ENCODE measurements at regions not wholly inside any gene's neighbourhood (a gene's known extent, or its start where the extent isn't known, plus 50 kb on each side); places are given as distances from the start of the nearest gene placed in this dataset.

DNA sequence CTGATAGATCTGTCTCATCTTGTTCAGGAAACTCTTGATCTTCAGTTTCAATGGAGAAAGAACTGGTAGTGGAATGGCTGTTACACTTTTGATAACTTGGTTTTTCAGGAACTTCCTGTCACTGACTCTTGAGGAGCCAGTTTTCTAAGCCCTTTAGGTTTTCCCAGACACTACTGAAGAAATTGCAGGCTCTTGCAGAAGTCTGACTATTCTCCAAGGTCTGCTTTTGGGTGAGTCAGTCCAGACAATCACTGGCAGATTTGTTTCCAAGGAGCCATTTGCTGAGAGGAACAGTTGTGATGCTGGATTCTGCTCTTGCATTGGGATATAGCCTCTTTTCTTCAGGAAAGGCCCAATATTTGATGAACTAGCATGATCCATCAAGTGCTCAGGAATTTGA, 468.0 kb downstream of the FUT8 start:
- no peaks in the 10 kb centered on the region for H3K27me3 ChIP-seq (ENCODE audit: control insufficient read depth, insufficient read depth, low read length)
- intact Hi-C loops (cut with micrococcal nuclease) = no loop called here
- H3K9me3 ChIP-seq (ENCODE audit: control insufficient read depth, insufficient read depth, low read length) = no peaks in the 10 kb centered on the region
- no peak overlapping the region for H3K4me3 ChIP-seq (ENCODE audit: low read length)
- TF ChIP-seq, protein P1, sequence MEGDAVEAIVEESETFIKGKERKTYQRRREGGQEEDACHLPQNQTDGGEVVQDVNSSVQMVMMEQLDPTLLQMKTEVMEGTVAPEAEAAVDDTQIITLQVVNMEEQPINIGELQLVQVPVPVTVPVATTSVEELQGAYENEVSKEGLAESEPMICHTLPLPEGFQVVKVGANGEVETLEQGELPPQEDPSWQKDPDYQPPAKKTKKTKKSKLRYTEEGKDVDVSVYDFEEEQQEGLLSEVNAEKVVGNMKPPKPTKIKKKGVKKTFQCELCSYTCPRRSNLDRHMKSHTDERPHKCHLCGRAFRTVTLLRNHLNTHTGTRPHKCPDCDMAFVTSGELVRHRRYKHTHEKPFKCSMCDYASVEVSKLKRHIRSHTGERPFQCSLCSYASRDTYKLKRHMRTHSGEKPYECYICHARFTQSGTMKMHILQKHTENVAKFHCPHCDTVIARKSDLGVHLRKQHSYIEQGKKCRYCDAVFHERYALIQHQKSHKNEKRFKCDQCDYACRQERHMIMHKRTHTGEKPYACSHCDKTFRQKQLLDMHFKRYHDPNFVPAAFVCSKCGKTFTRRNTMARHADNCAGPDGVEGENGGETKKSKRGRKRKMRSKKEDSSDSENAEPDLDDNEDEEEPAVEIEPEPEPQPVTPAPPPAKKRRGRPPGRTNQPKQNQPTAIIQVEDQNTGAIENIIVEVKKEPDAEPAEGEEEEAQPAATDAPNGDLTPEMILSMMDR (IDR thresholded peaks at IDR 0.05) = no peak
- H3K36me3 ChIP-seq (ENCODE audit: control insufficient read depth, insufficient read depth, low read length) = no peaks in the 10 kb centered on the region
- ATAC-seq = no peak
- no peaks in the 10 kb centered on the region for H3K9me3 Mint-ChIP-seq
- no peak overlapping the region for H3K27ac ChIP-seq (ENCODE audit: low read length)
- peaks cover 11 to 17% of the 10 kb centered on the region in 2 donors for H3K4me1 Mint-ChIP-seq
- H3K4me1 ChIP-seq (ENCODE audit: control insufficient read depth, insufficient read depth, low read length) = peaks cover 6% of the 10 kb centered on the region
- H3K36me3 Mint-ChIP-seq = no peaks in the 10 kb centered on the region
- H3K4me3 Mint-ChIP-seq = no peak overlapping the region
- no peak for DNase-seq
- no peak overlapping the region for H3K27ac Mint-ChIP-seq
- no peaks in the 10 kb centered on the region for H3K27me3 Mint-ChIP-seq (ENCODE audit: low read depth in 2 of 2)

DNA sequence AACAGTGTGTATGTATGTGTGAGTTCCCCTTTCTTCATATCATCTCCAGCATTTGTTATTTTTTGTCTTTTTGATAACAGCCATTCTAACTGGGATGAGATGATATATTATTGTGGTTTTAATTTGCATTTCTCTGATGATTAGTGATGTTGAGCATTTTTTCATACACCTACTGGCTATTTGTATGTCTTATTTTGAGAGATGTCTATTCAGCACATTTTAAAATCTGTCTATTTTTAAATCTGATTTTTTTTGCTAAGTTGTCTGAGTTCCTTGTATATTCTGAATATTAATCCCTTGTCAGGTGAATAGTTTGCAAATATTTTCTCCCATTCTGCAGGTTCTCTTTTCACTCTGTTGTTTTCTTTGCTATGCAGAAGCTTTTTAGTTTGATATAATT, 469.1 kb downstream of the FUT8 start:
- Histone ChIP-seq H3K4me3 (ENCODE audit: low read length) (no peak overlapping the region), H3K36me3 (ENCODE audit: control insufficient read depth, insufficient read depth, low read length) (no peaks in the 10 kb centered on the region), H3K9me3 (ENCODE audit: control insufficient read depth, insufficient read depth, low read length) (no peaks in the 10 kb centered on the region), H3K27ac (ENCODE audit: low read length) (no peak overlapping the region), H3K27me3 (ENCODE audit: control insufficient read depth, insufficient read depth, low read length) (no peaks in the 10 kb centered on the region), H3K4me1 (ENCODE audit: control insufficient read depth, insufficient read depth, low read length) (peaks cover 6% of the 10 kb centered on the region)
- H3K9me3 Mint-ChIP-seq = no peaks in the 10 kb centered on the region
- H3K36me3 Mint-ChIP-seq = no peaks in the 10 kb centered on the region
- no peaks in the 10 kb centered on the region for H3K27me3 Mint-ChIP-seq (ENCODE audit: low read depth in 2 of 2)
- TF ChIP-seq, protein P1 (IDR thresholded peaks at IDR 0.05) = no peak
- H3K27ac Mint-ChIP-seq = no peak overlapping the region
- intact Hi-C loops (cut with micrococcal nuclease) = no loop called here
- no peak for ATAC-seq
- DNase-seq = no peak
- no peak overlapping the region for H3K4me3 Mint-ChIP-seq
- peaks cover 11 to 17% of the 10 kb centered on the region in 2 donors for H3K4me1 Mint-ChIP-seq

DNA sequence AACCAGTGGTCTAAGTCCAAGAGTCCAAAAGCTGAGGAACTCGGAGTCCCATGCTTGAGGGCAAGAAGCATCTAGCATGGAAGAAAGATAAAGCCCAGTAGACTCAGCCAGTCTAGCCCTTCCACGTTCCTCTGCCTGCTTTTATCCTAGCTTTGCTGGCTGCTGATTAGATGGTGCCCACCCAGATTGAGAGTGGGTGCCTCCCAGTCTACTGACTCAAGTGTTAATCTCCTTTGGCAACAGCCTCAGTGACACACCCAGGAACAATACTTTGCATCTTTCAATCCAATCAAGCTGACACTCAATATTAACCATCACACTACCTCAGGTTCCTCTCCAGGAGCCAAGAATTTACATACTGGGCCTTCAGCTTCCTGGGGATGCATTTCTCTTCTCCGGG, 476.1 kb downstream of the FUT8 start:
- Mint-ChIP-seq H3K36me3 (no peaks in the 10 kb centered on the region), H3K4me1 (peaks cover 0 to 4% of the 10 kb centered on the region in 2 donors), H3K27ac (no peak overlapping the region), H3K9me3 (no peaks in the 10 kb centered on the region), H3K4me3 (no peak overlapping the region), H3K27me3 (ENCODE audit: low read depth in 2 of 2) (peaks cover 0 to 2% of the 10 kb centered on the region in 2 donors)
- H3K27ac ChIP-seq (ENCODE audit: low read length) = no peak overlapping the region
- H3K9me3 ChIP-seq (ENCODE audit: control insufficient read depth, insufficient read depth, low read length) = no peaks in the 10 kb centered on the region
- no peaks in the 10 kb centered on the region for H3K4me1 ChIP-seq (ENCODE audit: control insufficient read depth, insufficient read depth, low read length)
- 59% methylated on average over 3 of the region's 3 CpGs for WGBS (ENCODE audit: insufficient coverage)
- no peaks in the 10 kb centered on the region for H3K36me3 ChIP-seq (ENCODE audit: control insufficient read depth, insufficient read depth, low read length)
- no peak for ATAC-seq
- intact Hi-C loops (cut with micrococcal nuclease) = no loop called here
- TF ChIP-seq, protein P1 (IDR thresholded peaks at IDR 0.05) = no peak
- no peak overlapping the region for H3K4me3 ChIP-seq (ENCODE audit: low read length)
- DNase-seq = no peak
- H3K27me3 ChIP-seq (ENCODE audit: control insufficient read depth, insufficient read depth, low read length) = no peaks in the 10 kb centered on the region

DNA sequence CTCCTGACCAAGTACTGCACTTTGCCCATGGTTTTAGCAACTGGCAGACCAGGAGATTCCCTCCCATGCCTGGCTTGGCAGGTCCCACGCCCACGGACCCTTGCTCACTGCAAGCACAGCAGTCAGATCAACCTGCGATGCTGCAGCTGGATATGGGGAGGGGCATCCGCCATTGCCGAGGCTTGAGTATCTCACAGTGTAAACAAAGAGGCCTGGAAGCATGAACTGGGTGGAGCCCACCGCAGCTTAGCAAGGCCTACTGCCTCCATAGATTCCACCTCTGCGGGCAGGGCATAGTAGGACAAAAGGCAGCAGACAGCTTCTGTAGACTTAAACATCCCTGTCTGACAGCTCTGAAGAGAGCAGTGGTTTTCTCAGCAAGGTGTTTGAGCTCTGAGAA, 479.8 kb downstream of the FUT8 start:
- Histone ChIP-seq H3K4me1 (ENCODE audit: control insufficient read depth, insufficient read depth, low read length) (no peaks in the 10 kb centered on the region), H3K27me3 (ENCODE audit: control insufficient read depth, insufficient read depth, low read length) (no peaks in the 10 kb centered on the region), H3K9me3 (ENCODE audit: control insufficient read depth, insufficient read depth, low read length) (no peaks in the 10 kb centered on the region), H3K27ac (ENCODE audit: low read length) (no peak overlapping the region), H3K4me3 (ENCODE audit: low read length) (no peak overlapping the region), H3K36me3 (ENCODE audit: control insufficient read depth, insufficient read depth, low read length) (no peaks in the 10 kb centered on the region)
- no peaks in the 10 kb centered on the region for H3K36me3 Mint-ChIP-seq
- H3K4me1 Mint-ChIP-seq = peaks cover 0 to 4% of the 10 kb centered on the region in 2 donors
- TF ChIP-seq, protein P1 (IDR thresholded peaks at IDR 0.05) = no peak
- no peak overlapping the region for H3K27ac Mint-ChIP-seq
- H3K27me3 Mint-ChIP-seq (ENCODE audit: low read depth in 2 of 2) = peaks cover 0 to 4% of the 10 kb centered on the region in 2 donors
- ATAC-seq (no peak), DNase-seq (no peak)
- 96% methylated on average over 7 of the region's 7 CpGs for WGBS (ENCODE audit: insufficient coverage)
- intact Hi-C loops (cut with micrococcal nuclease) = no loop called here
- H3K9me3 Mint-ChIP-seq = no peaks in the 10 kb centered on the region
- no peak overlapping the region for H3K4me3 Mint-ChIP-seq

All from natural killer cell (primary cell).